ENCODE measurements at regions not wholly inside any gene's neighbourhood (a gene's known extent, or its start where the extent isn't known, plus 50 kb on each side); places are given as distances from the start of the nearest gene placed in this dataset.

- Histone ChIP-seq H3K27me3 (no peaks in the 10 kb centered on the region), H3K4me1 (no peaks in the 10 kb centered on the region), H3K27ac (no peak overlapping the region), H3K4me3 (no peak overlapping the region), H3K9me3 (no peaks in the 10 kb centered on the region), H3K36me3 (no peaks in the 10 kb centered on the region)
- ATAC-seq (no peak), DNase-seq (no peak)
- no peak for TF ChIP-seq POLR2A (IDR thresholded peaks at IDR 0.05)
- TF ChIP-seq, protein P1, sequence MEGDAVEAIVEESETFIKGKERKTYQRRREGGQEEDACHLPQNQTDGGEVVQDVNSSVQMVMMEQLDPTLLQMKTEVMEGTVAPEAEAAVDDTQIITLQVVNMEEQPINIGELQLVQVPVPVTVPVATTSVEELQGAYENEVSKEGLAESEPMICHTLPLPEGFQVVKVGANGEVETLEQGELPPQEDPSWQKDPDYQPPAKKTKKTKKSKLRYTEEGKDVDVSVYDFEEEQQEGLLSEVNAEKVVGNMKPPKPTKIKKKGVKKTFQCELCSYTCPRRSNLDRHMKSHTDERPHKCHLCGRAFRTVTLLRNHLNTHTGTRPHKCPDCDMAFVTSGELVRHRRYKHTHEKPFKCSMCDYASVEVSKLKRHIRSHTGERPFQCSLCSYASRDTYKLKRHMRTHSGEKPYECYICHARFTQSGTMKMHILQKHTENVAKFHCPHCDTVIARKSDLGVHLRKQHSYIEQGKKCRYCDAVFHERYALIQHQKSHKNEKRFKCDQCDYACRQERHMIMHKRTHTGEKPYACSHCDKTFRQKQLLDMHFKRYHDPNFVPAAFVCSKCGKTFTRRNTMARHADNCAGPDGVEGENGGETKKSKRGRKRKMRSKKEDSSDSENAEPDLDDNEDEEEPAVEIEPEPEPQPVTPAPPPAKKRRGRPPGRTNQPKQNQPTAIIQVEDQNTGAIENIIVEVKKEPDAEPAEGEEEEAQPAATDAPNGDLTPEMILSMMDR (IDR thresholded peaks at IDR 0.05) = no peak
- intact Hi-C loops (cut with DNase I) = no loop called here
- 63% methylated on average over 2 of the region's 2 CpGs for WGBS (ENCODE audit: insufficient coverage, low coverage, low lambda C conversion rate, missing lambda C conversion rate)
Measured at GRCh38 chr4:12507868-12508481, 976.2 kb downstream of the RAB28 start.

- intact Hi-C loops (cut with DNase I) = no loop called here
- TF ChIP-seq POLR2A (IDR thresholded peaks at IDR 0.05) = no peak
- Histone ChIP-seq H3K4me1 (no peaks in the 10 kb centered on the region), H3K9me3 (no peaks in the 10 kb centered on the region), H3K36me3 (no peaks in the 10 kb centered on the region), H3K27ac (no peak overlapping the region), H3K27me3 (no peaks in the 10 kb centered on the region), H3K4me3 (no peak overlapping the region)
- no peak for ATAC-seq
- no peak for DNase-seq
Measured at GRCh38 chr4:12500409-12500808, 983.7 kb downstream of the RAB28 start.

GRCh38 chr4:12499693-12500092 lies 984.4 kb downstream of the RAB28 start:
- DNase-seq (no peak), ATAC-seq (no peak)
- whole genome bisulfite sequencing (ENCODE audit: insufficient coverage, low coverage, low lambda C conversion rate, missing lambda C conversion rate) = 12% methylated on average over 2 of the region's 2 CpGs

DNA sequence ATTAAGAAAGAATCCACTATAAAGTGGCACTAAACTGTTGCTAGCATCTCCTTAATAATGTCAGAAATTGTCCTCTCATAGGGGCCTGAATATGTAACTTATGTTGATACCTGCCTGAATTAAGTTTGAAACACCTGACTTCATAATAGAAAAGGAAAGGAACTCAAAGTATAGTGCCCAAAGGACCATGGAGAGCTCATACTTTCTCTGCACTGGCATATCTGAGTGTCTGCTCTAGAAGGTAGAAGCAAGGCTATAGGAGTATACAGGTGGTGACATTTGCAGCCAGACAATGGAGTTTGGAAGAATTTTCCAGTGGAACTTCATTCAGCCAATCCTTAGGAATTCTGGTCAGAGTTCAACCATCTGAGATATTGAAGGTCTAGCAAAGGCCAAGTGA lies 988.9 kb downstream of the RAB28 start:
- Histone ChIP-seq H3K4me3 (no peak overlapping the region), H3K4me1 (no peaks in the 10 kb centered on the region), H3K36me3 (no peaks in the 10 kb centered on the region), H3K27ac (no peak overlapping the region), H3K9me3 (no peaks in the 10 kb centered on the region), H3K27me3 (no peaks in the 10 kb centered on the region)
- no peak for TF ChIP-seq POLR2A (IDR thresholded peaks at IDR 0.05)
- TF ChIP-seq, protein P1 (IDR thresholded peaks at IDR 0.05) = no peak
- DNase-seq (no peak), ATAC-seq (no peak)
- intact Hi-C loops (cut with DNase I) = no loop called here

More at GRCh38 chr4:12499693-12500092, 984.4 kb downstream of the RAB28 start:
- H3K27ac ChIP-seq = no peak overlapping the region
- no peaks in the 10 kb centered on the region for H3K27me3 ChIP-seq
- H3K4me3 ChIP-seq = no peak overlapping the region
- no peaks in the 10 kb centered on the region for H3K4me1 ChIP-seq
- no peaks in the 10 kb centered on the region for H3K9me3 ChIP-seq
- TF ChIP-seq, protein P1 (IDR thresholded peaks at IDR 0.05) = no peak
- TF ChIP-seq POLR2A (IDR thresholded peaks at IDR 0.05) = no peak
- intact Hi-C loops (cut with DNase I) = no loop called here
- no peaks in the 10 kb centered on the region for H3K36me3 ChIP-seq

DNA sequence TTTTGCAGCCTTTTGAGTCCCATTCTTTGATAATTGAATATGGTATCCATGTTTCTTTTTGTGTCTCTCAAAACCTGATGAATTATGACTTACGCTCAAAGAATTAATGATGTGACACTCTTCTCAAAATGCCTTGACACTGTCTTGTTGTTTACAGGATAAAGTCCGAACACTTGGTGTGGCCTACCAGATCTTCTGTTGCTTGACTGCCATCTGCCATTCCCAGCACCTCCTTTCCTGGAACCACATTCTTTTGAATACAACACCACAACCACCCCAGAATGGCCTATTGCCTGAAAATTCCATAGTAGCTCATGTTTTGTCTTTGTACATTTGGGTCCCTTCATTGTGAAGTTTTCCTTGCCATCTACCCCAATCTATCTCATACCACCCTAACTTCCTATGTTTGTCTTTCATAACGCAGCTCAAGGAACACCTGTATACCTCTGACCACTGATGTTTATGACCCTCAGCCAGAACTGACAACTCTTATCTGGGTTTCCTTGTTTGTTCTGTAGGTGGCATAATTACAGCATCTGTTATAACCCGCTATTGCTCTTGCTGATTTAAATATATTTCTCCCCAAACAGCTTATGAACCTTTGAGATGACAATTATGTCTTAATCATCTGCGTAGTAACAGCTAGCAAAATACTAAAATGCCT lies 991.3 kb downstream of the RAB28 start:
- WGBS (ENCODE audit: insufficient coverage, low coverage, low lambda C conversion rate, missing lambda C conversion rate) = 70% methylated on average over 5 of the region's 5 CpGs
- H3K36me3 ChIP-seq = no peaks in the 10 kb centered on the region
- ATAC-seq = no peak
- DNase-seq = no peak
- H3K4me3 ChIP-seq = no peak overlapping the region
- no peaks in the 10 kb centered on the region for H3K27me3 ChIP-seq
- no peaks in the 10 kb centered on the region for H3K9me3 ChIP-seq
- TF ChIP-seq, protein P1 (IDR thresholded peaks at IDR 0.05) = no peak
- TF ChIP-seq POLR2A (IDR thresholded peaks at IDR 0.05) = no peak
- no peak overlapping the region for H3K27ac ChIP-seq
- H3K4me1 ChIP-seq = no peaks in the 10 kb centered on the region
- intact Hi-C loops (cut with DNase I) = no loop called here

All from right lobe of liver (tissue), 6 donors.